ENCODE measurements at regions not wholly inside any gene's neighbourhood (a gene's known extent, or its start where the extent isn't known, plus 50 kb on each side); places are given as distances from the start of the nearest gene placed in this dataset.

- TF ChIP-seq ZNF114 (CRISPR knock-in tag; IDR thresholded peaks at IDR 0.05) (no peak), STAT1 (IDR thresholded peaks at IDR 0.05; ENCODE audit: unreplicated experiment) (no peak), NANOG (IDR thresholded peaks at IDR 0.05; ENCODE audit: borderline replicate concordance) (no peak), JUNB (IDR thresholded peaks at IDR 0.05; ENCODE audit: unreplicated experiment) (no peak), REST (IDR thresholded peaks at IDR 0.05; ENCODE audit: unreplicated experiment) (no peak), CTCF (conservative IDR thresholded peaks at IDR 0.05; ENCODE audit: low read depth in 2 of 2) (no peak)
Measured at GRCh38 chr22:49608660-49609059, 219.0 kb downstream of the BRD1 start (continued).

- Mint-ChIP-seq H3K27ac (no peak overlapping the region), H3K27me3 (ENCODE audit: insufficient read depth, low read depth, poor library complexity) (peaks cover 3% of the 10 kb centered on the region), H3K36me3 (ENCODE audit: low read depth) (peaks cover 8% of the 10 kb centered on the region), H3K4me3 (no peak overlapping the region), H3K9me3 (peaks cover 28% of the 10 kb centered on the region), H3K4me1 (no peaks in the 10 kb centered on the region)
- Histone ChIP-seq H2AFZ (no peak overlapping the region), H4K20me1 (replicated peaks; ENCODE audit: insufficient read depth) (no peaks in the 10 kb centered on the region), H3K4me2 (no peak overlapping the region), H3F3A (replicated peaks; ENCODE audit: low read depth) (0 out of 2 replicates have a peak, but pooled peaks cover 6% of the 10 kb centered on the region), H3K4me1 (ENCODE audit: insufficient read depth) (no peaks in the 10 kb centered on the region), H3K36me3 (ENCODE audit: insufficient read depth) (no peaks in the 10 kb centered on the region; the same call in 1 of the 2 replicates), H3K27ac (ENCODE audit: low read depth) (no peak overlapping the region), H3K4me3 (no peak overlapping the region), H3K27me3 (ENCODE audit: insufficient read depth) (no peaks in the 10 kb centered on the region), H3K9me2 (ENCODE audit: insufficient read depth) (no peaks in the 10 kb centered on the region), H3K79me2 (replicated peaks; ENCODE audit: insufficient read depth) (no peaks in the 10 kb centered on the region)
- ATAC-seq (no peak), DNase-seq (ENCODE audit: low spot score) (no peak)
- TF ChIP-seq NANOG (IDR thresholded peaks at IDR 0.05; ENCODE audit: borderline replicate concordance) (no peak), CTCF (conservative IDR thresholded peaks at IDR 0.05; ENCODE audit: low read depth in 2 of 2) (no peak), ZNF331 (CRISPR knock-in tag; IDR thresholded peaks at IDR 0.05; ENCODE audit: low read depth) (no peak), EZH2 (IDR thresholded peaks at IDR 0.05; ENCODE audit: low read depth, unreplicated experiment) (no peak), EZH2phosphoT487 (IDR thresholded peaks at IDR 0.05; ENCODE audit: unreplicated experiment) (no peak), ETS1 (IDR thresholded peaks at IDR 0.05) (no peak), STAT1 (IDR thresholded peaks at IDR 0.05; ENCODE audit: unreplicated experiment) (no peak)
Measured at GRCh38 chr22:49608228-49608627, 219.4 kb downstream of the BRD1 start.

Data from GM23338 (cell line).